ENCODE measurements at regions not wholly inside any gene's neighbourhood (a gene's known extent, or its start where the extent isn't known, plus 50 kb on each side); places are given as distances from the start of the nearest gene placed in this dataset.

DNA sequence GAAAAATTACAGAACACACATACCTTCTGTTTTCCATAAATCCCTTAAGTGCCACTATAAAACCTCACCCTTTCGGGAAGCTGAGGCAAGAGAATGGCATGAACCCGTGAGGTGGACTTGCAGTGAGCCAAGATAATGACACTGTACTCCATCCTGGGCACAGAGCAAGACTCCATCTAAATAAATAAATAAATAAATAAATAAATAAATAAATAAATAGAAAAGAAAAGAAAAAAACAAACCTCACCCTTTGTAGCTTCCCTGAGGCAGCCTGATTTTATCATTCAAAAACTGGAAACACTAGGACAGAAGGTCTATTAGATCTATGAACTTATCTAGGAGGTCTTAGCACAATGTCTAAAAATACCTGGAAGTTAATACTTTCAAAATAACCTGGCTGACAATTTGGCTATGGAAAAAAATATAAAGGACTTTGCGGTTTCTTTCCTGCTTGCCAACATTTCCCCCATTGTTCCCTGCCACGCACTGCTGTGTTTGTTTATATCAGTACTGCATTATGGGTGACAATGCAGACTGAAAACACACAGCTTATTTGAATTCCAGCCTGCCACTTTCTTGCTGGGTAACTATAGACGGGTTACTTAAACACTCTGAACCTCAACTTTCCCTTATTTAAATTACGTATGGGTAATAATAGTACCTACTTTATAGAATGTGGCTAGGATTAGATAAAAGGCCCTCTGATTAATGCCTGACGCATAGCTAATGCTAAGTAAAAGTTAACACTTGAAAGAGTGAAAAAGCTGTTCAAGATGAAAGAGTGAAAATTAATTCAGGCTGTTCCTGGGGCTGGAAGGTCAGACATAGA lies 313.0 kb downstream of the RDH14 start:
- no peak for DNase-seq

DNA sequence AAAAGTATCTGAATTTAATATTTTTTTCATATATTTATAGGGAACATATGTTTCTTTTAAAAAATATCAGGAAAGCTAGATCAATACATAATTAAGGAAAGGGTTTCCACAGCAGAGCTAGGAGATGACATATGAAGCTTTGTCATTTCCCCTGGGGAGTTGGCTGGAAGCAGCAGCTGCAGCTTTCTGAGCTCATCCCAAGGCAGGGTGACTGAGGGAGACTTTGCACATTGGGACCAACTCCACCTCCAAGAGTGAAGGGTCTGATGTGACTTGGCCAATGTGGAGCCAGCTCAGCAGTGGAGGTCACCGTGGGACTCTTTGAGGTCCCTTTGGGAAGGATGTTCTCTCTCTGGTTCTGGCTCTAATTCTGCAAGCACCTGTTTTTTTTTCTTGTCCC lies 315.1 kb downstream of the RDH14 start:
- DNase-seq, result no peak

GRCh38 chr2:18244845-18245244 lies 315.6 kb downstream of the RDH14 start:
- no peak for DNase-seq

DNA sequence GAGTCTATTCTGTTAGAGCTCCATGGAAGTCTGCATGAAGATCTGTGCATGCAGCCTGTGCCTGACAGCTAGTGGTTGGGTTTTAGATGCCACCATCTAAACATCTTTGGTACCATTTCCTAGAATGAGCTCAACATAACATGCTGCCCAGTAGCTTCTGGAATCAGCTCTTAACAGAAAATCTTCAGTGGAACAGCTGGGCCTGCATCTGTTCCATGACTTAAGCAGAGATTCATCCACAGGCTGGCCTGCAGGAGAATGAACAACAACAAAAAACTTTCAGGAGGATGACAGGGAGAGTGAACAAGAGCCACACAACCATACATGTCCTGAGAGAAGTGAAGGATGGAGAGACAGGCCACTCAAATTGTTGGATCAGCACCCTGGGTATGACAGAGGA lies 316.6 kb downstream of the RDH14 start:
- DNase-seq, result no peak

- DNase-seq, result no peak
These were observed 317.7 kb downstream of the RDH14 start for GRCh38 chr2:18242716-18243115.

DNA sequence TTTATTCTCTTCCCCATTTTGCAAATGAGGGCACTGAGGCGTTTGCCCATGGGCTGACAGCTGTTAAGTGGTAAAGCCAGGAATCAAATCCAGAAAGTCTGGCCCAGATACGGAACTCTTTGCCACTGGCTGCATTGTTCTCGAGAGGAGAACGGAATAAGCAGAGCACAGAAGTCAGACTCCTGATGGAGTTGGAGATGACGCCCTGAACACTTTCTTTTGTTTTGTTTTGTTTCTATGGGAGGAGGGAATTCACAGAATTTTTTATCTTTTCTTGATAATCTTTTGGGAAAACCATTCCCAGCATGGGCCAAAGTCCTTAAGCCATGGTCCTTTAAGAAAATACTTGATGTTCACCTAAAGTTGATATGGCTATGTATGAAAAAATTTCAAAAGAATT lies 322.2 kb downstream of the RDH14 start:
- no peak for DNase-seq

- DNase-seq, result no peak
These were observed 323.2 kb downstream of the RDH14 start for GRCh38 chr2:18237298-18237697.

DNA sequence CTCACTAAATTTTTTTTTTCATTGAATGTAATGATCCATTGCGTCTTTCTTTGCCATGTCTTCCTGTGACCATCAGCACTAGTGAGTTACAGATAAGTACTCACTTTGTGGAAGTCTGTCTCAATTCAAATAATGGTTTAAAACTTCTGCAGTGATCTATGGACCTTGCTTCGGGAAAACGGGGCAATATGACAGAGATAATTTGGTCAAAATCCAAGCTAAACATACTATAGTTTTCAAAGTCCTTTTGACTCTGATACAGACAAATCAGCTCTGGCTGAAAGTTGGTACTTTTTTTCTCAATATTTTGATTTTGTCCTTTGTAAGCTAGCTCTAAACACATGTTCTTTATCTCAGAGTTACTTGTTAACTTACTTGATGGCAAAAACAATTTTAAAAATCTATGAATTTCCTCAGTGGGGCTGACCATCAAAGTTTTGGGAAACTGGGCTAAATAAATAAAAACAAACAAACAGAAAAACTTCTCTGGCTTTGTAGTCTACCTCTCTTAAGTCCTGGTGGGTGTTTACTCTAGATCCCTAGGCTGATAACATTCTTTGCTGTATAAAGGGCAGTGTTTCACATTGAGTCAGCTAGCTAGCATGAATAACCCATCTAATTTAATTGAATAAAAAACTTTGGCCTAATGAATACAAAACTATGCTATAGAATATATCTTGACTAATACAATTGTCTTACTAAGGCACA lies 327.6 kb downstream of the RDH14 start:
- no peak for DNase-seq

DNA sequence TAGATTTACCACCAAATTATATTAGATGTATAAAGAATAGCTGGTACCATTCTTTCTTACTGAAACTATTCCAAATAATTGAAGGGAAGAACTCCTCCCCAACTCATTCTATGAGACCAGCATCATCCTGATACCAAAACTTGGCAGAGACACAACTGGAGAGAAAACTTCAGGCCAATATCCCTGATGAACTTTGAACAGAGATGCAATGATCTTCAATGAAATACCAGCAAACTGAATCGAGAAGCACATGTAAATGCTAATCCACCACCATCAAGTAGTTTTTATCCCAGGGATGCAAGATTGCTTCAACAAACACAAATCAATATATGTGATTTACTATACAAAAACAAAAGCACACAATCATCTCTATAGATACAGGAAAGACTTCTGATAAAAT lies 329.8 kb downstream of the RDH14 start:
- DNase-seq, result no peak

GRCh38 chr2:18219676-18220075 lies 340.8 kb downstream of the RDH14 start:
- no peak for DNase-seq

- DNase-seq, result no peak
These were observed 339.9 kb downstream of the KCNS3 start for GRCh38 chr2:18218160-18218933.

- DNase-seq, result no peak
These were observed 336.5 kb downstream of the KCNS3 start for GRCh38 chr2:18214936-18215335.

- DNase-seq, result no peak
These were observed 335.5 kb downstream of the KCNS3 start for GRCh38 chr2:18213986-18214385.

DNA sequence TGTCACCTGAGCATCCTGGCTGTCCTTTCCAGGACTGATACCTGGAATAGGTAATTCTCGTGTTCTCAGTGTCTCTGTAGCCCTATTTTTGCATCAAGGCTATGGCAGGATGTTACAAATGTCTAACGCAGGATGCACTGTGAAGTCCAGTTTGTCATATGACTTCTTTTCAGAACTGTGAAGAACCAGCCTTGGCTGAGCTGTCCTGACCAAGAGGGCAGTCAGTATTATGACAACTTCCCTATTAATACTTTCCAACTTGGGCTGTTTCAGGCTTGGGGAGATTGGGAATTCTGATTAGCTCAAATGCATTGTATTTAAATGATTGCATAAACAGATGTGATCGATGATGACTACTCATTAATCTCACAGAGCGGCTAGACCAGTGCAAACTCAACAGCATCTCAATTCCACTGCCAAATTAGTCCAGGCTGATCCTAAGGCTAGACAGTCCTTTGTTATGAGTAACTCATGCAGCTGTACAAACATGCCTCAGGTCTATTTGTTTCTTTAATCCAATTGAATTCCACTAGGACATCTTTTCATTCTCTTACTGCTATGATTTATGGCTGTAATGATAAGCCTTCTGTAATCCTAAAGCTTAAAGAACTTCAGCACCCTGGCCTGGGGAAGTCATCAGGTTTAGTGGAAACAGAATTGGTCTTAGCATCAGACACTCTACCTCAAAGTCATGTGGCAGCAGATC lies 331.6 kb downstream of the KCNS3 start:
- DNase-seq, result no peak

GRCh38 chr2:18208956-18209355 lies 330.5 kb downstream of the KCNS3 start:
- DNase-seq, result no peak

DNA sequence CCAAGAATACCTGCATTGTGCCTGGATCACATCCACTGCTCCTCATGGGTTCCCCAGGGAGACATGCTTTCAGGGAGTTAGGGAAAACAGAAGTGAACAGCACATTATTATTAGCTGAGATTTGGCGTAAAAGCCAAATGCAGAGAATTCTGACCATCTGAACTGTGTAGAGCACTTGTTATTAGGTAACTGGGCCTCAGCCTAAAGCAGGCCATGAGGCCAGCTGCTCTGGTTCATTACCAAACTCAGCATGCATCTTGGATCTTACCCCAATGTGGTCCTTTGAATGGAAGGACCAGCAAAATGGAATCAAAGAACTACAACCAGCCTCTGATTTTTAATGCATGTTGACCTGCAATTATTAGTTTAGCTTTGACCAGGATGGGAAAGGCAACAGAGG lies 322.3 kb downstream of the KCNS3 start:
- DNase-seq, result no peak

DNA sequence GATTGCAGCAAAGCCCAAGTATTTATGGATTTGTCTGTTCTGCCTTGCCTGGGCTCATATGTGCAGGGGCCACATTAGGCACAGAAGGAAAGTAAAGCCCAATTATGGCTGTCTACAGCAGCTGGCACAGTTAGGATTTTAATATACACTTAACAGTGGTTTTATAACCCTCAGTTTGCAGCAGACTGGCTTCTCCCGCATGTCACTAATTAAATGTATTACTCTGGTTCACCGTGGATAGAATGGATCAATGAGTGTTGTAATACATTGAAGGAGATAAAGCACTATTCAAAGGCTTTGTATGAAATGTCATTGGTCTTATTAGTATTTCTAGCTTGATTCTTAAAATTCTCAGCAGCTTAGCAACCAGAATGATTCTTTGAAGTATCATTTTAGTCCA lies 320.2 kb downstream of the KCNS3 start:
- no peak for DNase-seq

DNA sequence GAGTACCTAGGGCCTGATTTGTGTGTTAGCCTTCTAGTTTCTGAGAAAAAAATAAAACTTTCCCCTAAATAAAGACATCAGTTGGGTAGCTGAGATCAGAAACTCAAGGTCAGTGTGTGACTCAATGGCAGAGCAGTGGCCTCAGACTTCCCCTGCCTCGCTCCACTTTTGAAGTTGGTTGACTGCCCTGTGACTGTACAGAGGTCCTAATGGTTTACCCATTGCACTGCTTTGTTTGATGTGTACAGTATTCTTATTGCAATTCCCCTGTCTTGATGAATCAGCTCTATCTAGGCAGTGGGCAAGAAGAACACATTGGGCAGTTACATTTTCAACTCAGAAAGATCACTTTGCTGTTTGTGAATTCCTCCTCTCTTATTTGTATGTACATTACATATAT lies 315.7 kb downstream of the KCNS3 start:
- DNase-seq, result no peak

DNA sequence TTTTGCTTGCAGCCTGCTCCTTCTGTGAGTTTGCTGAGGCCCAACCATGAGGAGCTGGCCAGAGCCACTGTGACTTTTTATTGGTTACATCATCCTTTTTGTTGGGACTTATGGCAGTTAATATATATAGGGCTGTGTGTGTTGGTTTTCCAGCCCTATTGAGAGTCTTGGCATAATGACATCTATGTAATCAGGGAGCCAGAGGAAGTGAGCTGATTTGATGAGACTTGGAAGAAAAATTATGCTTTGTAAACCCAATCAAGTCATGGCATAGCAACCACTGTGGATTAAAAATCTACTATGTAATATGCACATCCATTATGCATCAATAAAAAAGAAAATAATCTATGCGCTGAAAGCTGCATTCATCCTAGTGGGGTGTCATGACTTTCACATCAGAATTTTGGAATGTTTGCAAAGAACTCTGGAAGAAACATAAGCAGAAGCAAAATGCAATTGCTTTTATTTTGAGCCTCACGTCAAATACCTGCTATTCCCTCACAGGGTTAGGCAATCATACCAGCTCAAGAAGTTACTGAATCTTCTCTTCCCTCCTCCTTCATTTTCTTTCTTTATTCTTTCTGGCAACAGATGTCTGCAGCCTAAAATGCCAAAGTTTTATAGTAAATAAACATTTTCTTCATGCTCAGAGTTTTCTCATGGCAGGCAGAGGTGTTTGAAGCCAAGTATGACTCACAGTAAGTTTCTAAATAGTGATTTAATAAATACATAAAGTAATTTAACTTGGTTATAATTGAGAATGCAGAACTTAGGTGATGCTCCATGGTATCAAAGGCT lies 308.5 kb downstream of the KCNS3 start:
- DNase-seq, result no peak

GRCh38 chr2:18182861-18183260 lies 304.4 kb downstream of the KCNS3 start:
- DNase-seq, result no peak

- DNase-seq, result no peak
These were observed 302.4 kb downstream of the KCNS3 start for GRCh38 chr2:18180912-18181311.

DNA sequence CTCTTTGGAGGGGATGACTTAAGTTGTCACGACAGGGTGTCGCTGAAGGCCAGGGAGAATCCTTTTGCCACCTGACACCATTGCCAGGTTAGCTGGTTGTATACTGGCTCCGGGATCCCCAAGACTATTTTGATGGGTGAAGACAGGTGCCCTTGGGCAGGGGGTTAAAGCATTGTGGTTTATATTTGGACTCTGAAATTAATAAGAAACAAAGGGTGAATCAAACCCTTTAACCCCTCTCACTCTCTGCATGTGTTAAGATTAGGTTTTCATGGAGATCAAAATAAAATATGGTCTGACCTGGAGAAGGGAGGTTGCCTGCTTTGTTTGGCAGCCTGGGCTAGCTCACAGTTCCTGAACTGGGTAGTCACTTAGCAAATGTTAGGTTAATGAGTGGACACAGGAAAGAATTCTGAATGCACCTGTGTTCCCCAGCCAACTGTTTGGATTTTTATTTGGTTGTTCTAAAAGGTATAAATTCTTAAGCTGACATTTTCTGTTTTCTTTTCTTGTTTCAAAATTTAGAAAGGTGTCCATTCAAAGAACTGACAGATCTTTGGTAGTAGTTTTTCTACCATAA lies 301.7 kb downstream of the KCNS3 start:
- DNase-seq, result no peak

Measured in inflammatory macrophage treated with lipopolysaccharide for 1 hour (primary cell).